ENCODE measurements at regions not wholly inside any gene's neighbourhood (a gene's known extent, or its start where the extent isn't known, plus 50 kb on each side); places are given as distances from the start of the nearest gene placed in this dataset.
"Not testable (repeated sequence)": the region's sequence is repeated elsewhere in the genome, so short reads cannot be mapped to it uniquely, and the experiment has no call there.

GRCh38 chr12:105667973-105668743 is 337.7 kb downstream of the C12orf75 start:
- no peak for DNase-seq

- DNase-seq, result no peak
These were observed 340.2 kb downstream of the C12orf75 start for GRCh38 chr12:105670672-105671071.

GRCh38 chr12:105671720-105672119 is 341.2 kb downstream of the C12orf75 start:
- no peak for DNase-seq

GRCh38 chr12:105672121-105672975 is 341.9 kb downstream of the C12orf75 start:
- no peak for DNase-seq

- no peak for DNase-seq
These were observed 344.6 kb downstream of the C12orf75 start for GRCh38 chr12:105674871-105675699.

- no peak for DNase-seq
These were observed 346.2 kb downstream of the C12orf75 start for GRCh38 chr12:105676694-105677093.

GRCh38 chr12:105677672-105678071 is 347.2 kb downstream of the C12orf75 start:
- DNase-seq, result no peak

- DNase-seq, result no peak
These were observed 349.5 kb downstream of the C12orf75 start for GRCh38 chr12:105679982-105680381.

GRCh38 chr12:105681341-105681740 is 350.9 kb downstream of the C12orf75 start:
- DNase-seq, result no peak

GRCh38 chr12:105682821-105683220 is 352.3 kb downstream of the C12orf75 start:
- DNase-seq, result not testable (repeated sequence)

GRCh38 chr12:105683836-105684235 is 353.3 kb downstream of the C12orf75 start:
- not testable (repeated sequence) for DNase-seq

GRCh38 chr12:105698075-105698474 is 367.6 kb downstream of the C12orf75 start:
- DNase-seq, result peak; percentile 18

GRCh38 chr12:105699209-105699608 is 368.7 kb downstream of the C12orf75 start:
- DNase-seq, result no peak

GRCh38 chr12:105704787-105705186 is 374.3 kb downstream of the C12orf75 start:
- DNase-seq, result peak; percentile 21

- DNase-seq, result no peak
These were observed 374.7 kb downstream of the C12orf75 start for GRCh38 chr12:105705235-105705634.

- DNase-seq, result peak; percentile 25
These were observed 375.3 kb downstream of the C12orf75 start for GRCh38 chr12:105705765-105706164.

GRCh38 chr12:105706321-105706972 is 376.0 kb downstream of the C12orf75 start:
- peak; percentile 72 for DNase-seq

GRCh38 chr12:105706973-105707334 is 376.5 kb downstream of the C12orf75 start:
- no peak for DNase-seq

GRCh38 chr12:105713606-105714305 is 383.3 kb downstream of the C12orf75 start:
- DNase-seq, result no peak

- DNase-seq, result no peak
These were observed 386.1 kb downstream of the C12orf75 start for GRCh38 chr12:105716621-105717020.

- DNase-seq, result peak; percentile 76
These were observed 390.7 kb downstream of the C12orf75 start for GRCh38 chr12:105721051-105721825.

Measured in NCI-H2107 (cell line).